ENCODE measurements at regions not wholly inside any gene's neighbourhood (a gene's known extent, or its start where the extent isn't known, plus 50 kb on each side); places are given as distances from the start of the nearest gene placed in this dataset.
A peak's percentile ranks its signal among the peaks of the same experiment; 100 is the strongest.
"Not testable (repeated sequence)": the region's sequence is repeated elsewhere in the genome, so short reads cannot be mapped to it uniquely, and the experiment has no call there.

GRCh38 chr6:51321477-51321876 is 502.8 kb downstream of the TFAP2B start:
- not testable (repeated sequence) for DNase-seq (ENCODE audit: low spot score)

- DNase-seq (ENCODE audit: low spot score): no peak
Observed at GRCh38 chr6:51322505-51322904, 503.8 kb downstream of the TFAP2B start.

GRCh38 chr6:51323056-51323455 is 504.4 kb downstream of the TFAP2B start:
- DNase-seq (ENCODE audit: low spot score): no peak

GRCh38 chr6:51330971-51331370 is 512.3 kb downstream of the TFAP2B start:
- no peak for DNase-seq (ENCODE audit: low spot score)

GRCh38 chr6:51335543-51335942 is 516.9 kb downstream of the TFAP2B start:
- no peak for DNase-seq (ENCODE audit: low spot score)

GRCh38 chr6:51336185-51336584 is 517.5 kb downstream of the TFAP2B start:
- no peak for DNase-seq (ENCODE audit: low spot score)

- DNase-seq (ENCODE audit: low spot score): no peak
Observed at GRCh38 chr6:51337277-51337676, 518.6 kb downstream of the TFAP2B start.

GRCh38 chr6:51339108-51339507 is 520.4 kb downstream of the TFAP2B start:
- DNase-seq (ENCODE audit: low spot score): no peak

GRCh38 chr6:51339728-51340127 is 521.1 kb downstream of the TFAP2B start:
- no peak for DNase-seq (ENCODE audit: low spot score)

- no peak for DNase-seq (ENCODE audit: low spot score)
Observed at GRCh38 chr6:51342393-51342792, 523.7 kb downstream of the TFAP2B start.

- DNase-seq (ENCODE audit: low spot score): peak; percentile 85
Observed at GRCh38 chr6:51349857-51350256, 531.2 kb downstream of the TFAP2B start.

GRCh38 chr6:51350308-51350904 is 531.7 kb downstream of the TFAP2B start:
- DNase-seq (ENCODE audit: low spot score): peak; percentile 36

GRCh38 chr6:51352506-51353029 is 533.9 kb downstream of the TFAP2B start:
- no peak for DNase-seq (ENCODE audit: low spot score)

GRCh38 chr6:51360287-51360686 is 541.6 kb downstream of the TFAP2B start:
- no peak for DNase-seq (ENCODE audit: low spot score)

- no peak for DNase-seq (ENCODE audit: low spot score)
Observed at GRCh38 chr6:51365566-51365965, 546.9 kb downstream of the TFAP2B start.

GRCh38 chr6:51369485-51369884 is 550.8 kb downstream of the TFAP2B start:
- no peak for DNase-seq (ENCODE audit: low spot score)

- DNase-seq (ENCODE audit: low spot score): no peak
Observed at GRCh38 chr6:51382847-51383246, 564.2 kb downstream of the TFAP2B start.

GRCh38 chr6:51384736-51385135 is 566.1 kb downstream of the TFAP2B start:
- DNase-seq (ENCODE audit: low spot score): no peak

- no peak for DNase-seq (ENCODE audit: low spot score)
Observed at GRCh38 chr6:51386347-51386836, 567.7 kb downstream of the TFAP2B start.

GRCh38 chr6:51387907-51388306 is 569.2 kb downstream of the TFAP2B start:
- DNase-seq (ENCODE audit: low spot score): no peak

- DNase-seq (ENCODE audit: low spot score): no peak
Observed at GRCh38 chr6:51394061-51394460, 575.4 kb downstream of the TFAP2B start.

GRCh38 chr6:51396583-51396982 is 577.9 kb downstream of the TFAP2B start:
- no peak for DNase-seq (ENCODE audit: low spot score)

- DNase-seq (ENCODE audit: low spot score): peak; percentile 27
Observed at GRCh38 chr6:51398064-51398705, 579.5 kb downstream of the TFAP2B start.

GRCh38 chr6:51398793-51399192 is 580.1 kb downstream of the TFAP2B start:
- no peak for DNase-seq (ENCODE audit: low spot score)

All from pons (tissue), 1 donor.